ENCODE measurements at regions not wholly inside any gene's neighbourhood (a gene's known extent, or its start where the extent isn't known, plus 50 kb on each side); places are given as distances from the start of the nearest gene placed in this dataset.

DNA sequence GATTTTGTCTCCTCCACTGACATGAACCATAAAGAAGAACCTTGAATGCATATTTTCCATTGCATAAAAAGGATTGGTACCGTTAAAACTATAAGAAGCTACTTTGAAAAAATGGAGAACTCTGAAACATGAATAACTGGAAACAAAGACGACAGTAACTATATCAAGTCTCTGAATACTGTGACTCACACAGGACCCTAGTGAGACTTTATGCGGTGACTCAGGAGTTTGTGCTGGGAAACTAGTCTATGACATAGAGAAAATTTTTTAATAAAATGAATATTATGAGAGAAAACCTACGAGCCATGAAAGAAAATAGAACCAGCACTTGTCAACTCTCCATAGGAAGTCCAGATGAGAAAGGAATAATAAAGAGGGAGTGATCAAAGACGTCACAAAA is 339.9 kb upstream of the ADARB2 start:
- no peak overlapping the region for H3K4me3 ChIP-seq (ENCODE audit: low read length in 3 of 3)
- H3K27me3 ChIP-seq (ENCODE audit: control insufficient read depth, insufficient read depth, low read length) = no peaks in the 10 kb centered on the region
- intact Hi-C loops (cut with DNase I) = no loop called here
- FAIRE-seq (no peak), DNase-seq (no peak)
- TF ChIP-seq CTCF (IDR thresholded peaks at IDR 0.05; ENCODE audit: borderline replicate concordance, extremely low read depth, insufficient read depth) = no peak
- no peak overlapping the region for H3K9ac ChIP-seq (ENCODE audit: low read length in 3 of 3)
- no peaks in the 10 kb centered on the region for H3K9me3 ChIP-seq (ENCODE audit: control insufficient read depth in 2 of 3, insufficient read depth in 1 of 3, low read length in 3 of 3)
- no peaks in the 10 kb centered on the region for H3K36me3 ChIP-seq (ENCODE audit: control insufficient read depth in 2 of 3, insufficient read depth in 3 of 3, low read length in 3 of 3)
- peaks cover 0 to 18% (median 5%) of the 10 kb centered on the region in 3 donors for H3K4me1 ChIP-seq (ENCODE audit: control insufficient read depth in 2 of 3, insufficient read depth in 2 of 3, low read depth in 1 of 3, low read length in 3 of 3)
- H3K27ac ChIP-seq (ENCODE audit: low read depth in 2 of 2, low read length in 2 of 2) = no peak overlapping the region

DNA sequence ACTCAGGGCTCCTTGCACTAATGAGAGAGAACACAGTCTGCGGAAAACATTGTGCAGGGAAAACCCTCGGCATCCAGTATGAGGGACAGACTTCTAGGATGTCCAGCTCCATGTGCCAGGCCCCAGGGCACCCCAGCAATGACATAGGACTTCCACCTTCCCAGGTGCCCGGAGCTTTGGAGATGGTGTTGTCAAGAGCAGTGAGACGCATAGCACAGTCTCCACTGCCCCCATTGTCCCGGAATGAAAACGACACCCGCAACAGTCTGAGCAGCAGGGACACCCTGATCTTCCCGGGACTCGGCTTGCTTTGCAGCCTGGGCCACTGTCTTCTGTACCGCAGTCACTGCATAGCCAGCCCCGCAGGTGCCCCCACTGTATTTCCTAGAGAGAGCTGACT is 339.2 kb upstream of the ADARB2 start:
- intact Hi-C loops (cut with DNase I) = no loop called here
- Histone ChIP-seq H3K4me3 (ENCODE audit: low read length in 3 of 3) (no peak overlapping the region), H3K9ac (ENCODE audit: low read length in 3 of 3) (no peak overlapping the region), H3K9me3 (ENCODE audit: control insufficient read depth in 2 of 3, insufficient read depth in 1 of 3, low read length in 3 of 3) (no peaks in the 10 kb centered on the region), H3K4me1 (ENCODE audit: control insufficient read depth in 2 of 3, insufficient read depth in 2 of 3, low read depth in 1 of 3, low read length in 3 of 3) (peaks cover 0 to 18% (median 5%) of the 10 kb centered on the region in 3 donors), H3K27me3 (ENCODE audit: control insufficient read depth, insufficient read depth, low read length) (no peaks in the 10 kb centered on the region), H3K27ac (ENCODE audit: low read depth in 2 of 2, low read length in 2 of 2) (no peak overlapping the region), H3K36me3 (ENCODE audit: control insufficient read depth in 2 of 3, insufficient read depth in 3 of 3, low read length in 3 of 3) (no peaks in the 10 kb centered on the region)
- no peak for FAIRE-seq
- no peak for TF ChIP-seq CTCF (IDR thresholded peaks at IDR 0.05; ENCODE audit: borderline replicate concordance, extremely low read depth, insufficient read depth)
- no peak for DNase-seq

- H3K27ac ChIP-seq (ENCODE audit: low read depth in 2 of 2, low read length in 2 of 2) = no peak overlapping the region
- no peaks in the 10 kb centered on the region for H3K36me3 ChIP-seq (ENCODE audit: control insufficient read depth in 2 of 3, insufficient read depth in 3 of 3, low read length in 3 of 3)
- no peak for FAIRE-seq
- no peak overlapping the region for H3K9ac ChIP-seq (ENCODE audit: low read length in 3 of 3)
- H3K27me3 ChIP-seq (ENCODE audit: control insufficient read depth, insufficient read depth, low read length) = no peaks in the 10 kb centered on the region
- intact Hi-C loops (cut with DNase I) = no loop called here
- H3K9me3 ChIP-seq (ENCODE audit: control insufficient read depth in 2 of 3, insufficient read depth in 1 of 3, low read length in 3 of 3) = peaks cover 0 to 5% (median 2%) of the 10 kb centered on the region in 3 donors
- H3K4me1 ChIP-seq (ENCODE audit: control insufficient read depth in 2 of 3, insufficient read depth in 2 of 3, low read depth in 1 of 3, low read length in 3 of 3) = no peaks in the 10 kb centered on the region
- no peak overlapping the region for H3K4me3 ChIP-seq (ENCODE audit: low read length in 3 of 3)
- no peak for TF ChIP-seq CTCF (IDR thresholded peaks at IDR 0.05; ENCODE audit: borderline replicate concordance, extremely low read depth, insufficient read depth)
- no peak for DNase-seq
Observed at GRCh38 chr10:2067015-2067414, 329.7 kb upstream of the ADARB2 start.

DNA sequence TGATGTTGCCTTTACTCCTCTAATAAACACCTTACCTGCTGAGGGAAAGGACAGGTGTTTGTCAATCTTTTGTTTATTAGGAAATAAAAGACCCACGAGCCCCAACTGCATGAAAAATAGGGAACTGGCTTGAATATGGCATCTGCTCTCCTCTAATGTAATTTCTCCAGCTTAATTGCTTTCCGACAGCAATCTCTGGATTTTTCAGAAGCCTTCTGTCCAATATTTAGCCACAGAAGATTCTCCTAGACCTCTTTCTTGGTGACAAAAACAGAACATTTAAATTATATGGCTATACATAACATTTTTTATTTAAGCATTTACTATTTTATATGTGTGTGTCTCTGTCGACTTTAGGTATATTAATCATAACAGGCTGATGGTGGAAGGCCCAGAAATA is 317.4 kb upstream of the ADARB2 start:
- H3K9me3 ChIP-seq (ENCODE audit: control insufficient read depth in 2 of 3, insufficient read depth in 1 of 3, low read length in 3 of 3) = no peaks in the 10 kb centered on the region
- intact Hi-C loops (cut with DNase I) = no loop called here

More for the DNA sequence above, 317.4 kb upstream of the ADARB2 start:
- H3K27ac ChIP-seq (ENCODE audit: low read depth in 2 of 2, low read length in 2 of 2) = no peak overlapping the region
- no peak for DNase-seq
- no peaks in the 10 kb centered on the region for H3K4me1 ChIP-seq (ENCODE audit: control insufficient read depth in 2 of 3, insufficient read depth in 2 of 3, low read depth in 1 of 3, low read length in 3 of 3)
- H3K4me3 ChIP-seq (ENCODE audit: low read length in 3 of 3) = no peak overlapping the region
- TF ChIP-seq CTCF (IDR thresholded peaks at IDR 0.05; ENCODE audit: borderline replicate concordance, extremely low read depth, insufficient read depth) = no peak
- H3K36me3 ChIP-seq (ENCODE audit: control insufficient read depth in 2 of 3, insufficient read depth in 3 of 3, low read length in 3 of 3) = no peaks in the 10 kb centered on the region
- H3K9ac ChIP-seq (ENCODE audit: low read length in 3 of 3) = no peak overlapping the region
- no peak for FAIRE-seq
- no peaks in the 10 kb centered on the region for H3K27me3 ChIP-seq (ENCODE audit: control insufficient read depth, insufficient read depth, low read length)

Data from kidney (tissue), 13 donors.